ENCODE measurements at regions not wholly inside any gene's neighbourhood (a gene's known extent, or its start where the extent isn't known, plus 50 kb on each side); places are given as distances from the start of the nearest gene placed in this dataset.

GRCh38 chr4:177699365-177700213 is 257.4 kb upstream of the AGA start:
- TF ChIP-seq CTCF (IDR thresholded peaks at IDR 0.05; ENCODE audit: low read length, missing control alignments), result no peak
- no peak overlapping the region for H3K4me3 ChIP-seq (replicated peaks; ENCODE audit: low read depth, low read length)
- peak; percentile 23 for DNase-seq (ENCODE audit: low read depth)

GRCh38 chr4:177706916-177707315 is 264.7 kb upstream of the AGA start:
- TF ChIP-seq CTCF (IDR thresholded peaks at IDR 0.05; ENCODE audit: low read length, missing control alignments), result no peak
- no peak for DNase-seq (ENCODE audit: low read depth)
- H3K4me3 ChIP-seq (replicated peaks; ENCODE audit: low read depth, low read length), result no peak overlapping the region

- DNase-seq (ENCODE audit: low read depth), result no peak
- no peak overlapping the region for H3K4me3 ChIP-seq (replicated peaks; ENCODE audit: low read depth, low read length)
- no peak for TF ChIP-seq CTCF (IDR thresholded peaks at IDR 0.05; ENCODE audit: low read length, missing control alignments)
Measured at GRCh38 chr4:177713454-177713853, 271.2 kb upstream of the AGA start.

GRCh38 chr4:177717407-177717806 is 275.2 kb upstream of the AGA start:
- no peak for DNase-seq (ENCODE audit: low read depth)
- H3K4me3 ChIP-seq (replicated peaks; ENCODE audit: low read depth, low read length), result no peak overlapping the region
- no peak for TF ChIP-seq CTCF (IDR thresholded peaks at IDR 0.05; ENCODE audit: low read length, missing control alignments)

- TF ChIP-seq CTCF (IDR thresholded peaks at IDR 0.05; ENCODE audit: low read length, missing control alignments), result no peak
- no peak for DNase-seq (ENCODE audit: low read depth)
- H3K4me3 ChIP-seq (replicated peaks; ENCODE audit: low read depth, low read length), result no peak overlapping the region
Measured at GRCh38 chr4:177718514-177718913, 276.3 kb upstream of the AGA start.

GRCh38 chr4:177726111-177726510 is 283.9 kb upstream of the AGA start:
- DNase-seq (ENCODE audit: low read depth), result peak; percentile 1
- TF ChIP-seq CTCF (IDR thresholded peaks at IDR 0.05; ENCODE audit: low read length, missing control alignments), result no peak
- no peak overlapping the region for H3K4me3 ChIP-seq (replicated peaks; ENCODE audit: low read depth, low read length)
